Ishikawa (cell line): ENCODE measurements at regions not wholly inside any gene's neighbourhood (a gene's known extent, or its start where the extent isn't known, plus 50 kb on each side); places are given as distances from the start of the nearest gene placed in this dataset.

Source experiments
- CEBPB ChIP-seq: IDR thresholded peaks from 2 replicates; pipeline ENCODE4 v1.6.1; 2012
- CREB1 ChIP-seq: IDR thresholded peaks from 2 replicates; pipeline ENCODE4 v1.6.1; 2012; ENCODE audit warnings: low read depth
- EGR1 ChIP-seq: IDR thresholded peaks from 2 replicates; pipeline ENCODE4 v1.6.1; 2012
- EP300 ChIP-seq: IDR thresholded peaks from 2 replicates; pipeline ENCODE4 v1.6.1; 2012; ENCODE audit warnings: borderline replicate concordance
- FOXM1 ChIP-seq: IDR thresholded peaks from 2 replicates; pipeline ENCODE4 v1.6.1; 2012; ENCODE audit warnings: low read depth, borderline replicate concordance
- MAX ChIP-seq: IDR thresholded peaks from 2 replicates; pipeline ENCODE4 v1.6.1; 2012
- NFIC ChIP-seq: IDR thresholded peaks from 2 replicates; pipeline ENCODE4 v1.6.1; 2012
- RAD21 ChIP-seq: IDR thresholded peaks from 2 replicates; pipeline ENCODE4 v1.6.1; 2012; ENCODE audit warnings: low read depth
- REST ChIP-seq: IDR thresholded peaks from 2 replicates; pipeline ENCODE4 v1.6.1; 2012; ENCODE audit warnings: low read depth, mild to moderate bottlenecking
- TAF1 ChIP-seq: IDR thresholded peaks from 2 replicates; pipeline ENCODE4 v1.6.1; 2012; ENCODE audit warnings: low read depth, mild to moderate bottlenecking
- TCF12 ChIP-seq: IDR thresholded peaks from 2 replicates; pipeline ENCODE4 v1.6.1; 2012; ENCODE audit warnings: low read depth
- USF1 ChIP-seq: IDR thresholded peaks from 2 replicates; pipeline ENCODE4 v1.6.1; 2012
- YY1 ChIP-seq: IDR thresholded peaks from 2 replicates; pipeline ENCODE4 v1.6.1; 2012; ENCODE audit warnings: low read depth

GRCh38 chrX:46301903-46302302, 243.3 kb downstream of the ZNF674 start:
- TF ChIP-seq REST (no peak), FOXM1 (no peak), EP300 (no peak), USF1 (no peak), EGR1 (no peak), CREB1 (no peak), MAX (no peak), CEBPB (no peak), NFIC (no peak), TAF1 (no peak), YY1 (no peak), RAD21 (no peak), TCF12 (no peak)
